Progenitor cell of endocrine pancreas (in vitro differentiated cells): ENCODE measurements at regions not wholly inside any gene's neighbourhood (a gene's known extent, or its start where the extent isn't known, plus 50 kb on each side); places are given as distances from the start of the nearest gene placed in this dataset.

Source experiments
- DNase-seq: peaks from one replicate; pipeline ENCODE4 v3.0.0; 2021; ENCODE audit warnings: low spot score; ENCODE audit not compliant: unreplicated experiment
- H3K27ac Mint-ChIP-seq: 2 replicates; pipeline ENCODE4 v1.8.0; 2021; ENCODE audit warnings: mild to moderate bottlenecking, moderate library complexity, mixed read lengths
- H3K27me3 Mint-ChIP-seq: 2 replicates; pipeline ENCODE4 v1.8.0; 2021; ENCODE audit warnings: mixed read lengths
- H3K36me3 Mint-ChIP-seq: 2 replicates; pipeline ENCODE4 v1.8.0; 2022; ENCODE audit warnings: mixed read lengths; ENCODE audit not compliant: insufficient read depth
- H3K4me1 Mint-ChIP-seq: 2 replicates; pipeline ENCODE4 v1.8.0; 2021; ENCODE audit warnings: low read depth, mixed read lengths
- H3K4me3 Mint-ChIP-seq: 2 replicates; pipeline ENCODE4 v1.8.0; 2021; ENCODE audit warnings: low read depth, mild to moderate bottlenecking, moderate library complexity, mixed read lengths
- H3K9me3 Mint-ChIP-seq: 2 replicates; pipeline ENCODE4 v1.8.0; 2021; ENCODE audit warnings: low read depth, mixed read lengths
- TF ChIP-seq, protein P1 (sequence below): fragments of 200-600 bp; sonication (generic); IDR thresholded peaks from one replicate; pipeline ENCODE4 v1.5.0; 2021; ENCODE audit warnings: antibody characterized with exemption, mild to moderate bottlenecking; ENCODE audit not compliant: unreplicated experiment

DNA sequence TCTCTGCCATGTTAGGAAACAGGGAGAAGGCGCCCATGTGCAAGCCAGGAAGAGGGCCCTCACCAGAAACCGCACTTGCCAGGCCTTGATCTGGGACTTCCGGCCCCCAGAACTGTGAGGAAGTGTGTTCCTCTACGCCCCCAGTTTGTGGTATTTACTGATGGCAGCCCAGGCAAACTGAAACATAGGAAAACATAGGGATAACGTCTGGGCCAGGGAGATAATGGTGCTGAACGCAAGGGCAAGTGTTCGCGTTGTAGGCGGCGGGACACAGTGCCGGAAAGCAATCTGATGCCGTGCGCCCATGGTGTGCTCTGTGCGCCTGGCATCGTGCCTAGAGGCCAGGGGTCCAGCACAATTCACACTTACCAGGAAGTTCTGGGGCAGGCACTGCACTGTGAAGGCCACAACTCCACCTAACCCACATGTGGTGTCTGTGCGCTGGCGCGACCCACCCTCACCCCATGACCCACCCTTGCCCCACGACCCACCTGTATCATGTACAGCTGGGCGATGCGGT lies 53.6 kb downstream of the ARL6IP4 start:
- H3K4me1 Mint-ChIP-seq = no peaks in the 10 kb centered on the region
- TF ChIP-seq, protein P1, sequence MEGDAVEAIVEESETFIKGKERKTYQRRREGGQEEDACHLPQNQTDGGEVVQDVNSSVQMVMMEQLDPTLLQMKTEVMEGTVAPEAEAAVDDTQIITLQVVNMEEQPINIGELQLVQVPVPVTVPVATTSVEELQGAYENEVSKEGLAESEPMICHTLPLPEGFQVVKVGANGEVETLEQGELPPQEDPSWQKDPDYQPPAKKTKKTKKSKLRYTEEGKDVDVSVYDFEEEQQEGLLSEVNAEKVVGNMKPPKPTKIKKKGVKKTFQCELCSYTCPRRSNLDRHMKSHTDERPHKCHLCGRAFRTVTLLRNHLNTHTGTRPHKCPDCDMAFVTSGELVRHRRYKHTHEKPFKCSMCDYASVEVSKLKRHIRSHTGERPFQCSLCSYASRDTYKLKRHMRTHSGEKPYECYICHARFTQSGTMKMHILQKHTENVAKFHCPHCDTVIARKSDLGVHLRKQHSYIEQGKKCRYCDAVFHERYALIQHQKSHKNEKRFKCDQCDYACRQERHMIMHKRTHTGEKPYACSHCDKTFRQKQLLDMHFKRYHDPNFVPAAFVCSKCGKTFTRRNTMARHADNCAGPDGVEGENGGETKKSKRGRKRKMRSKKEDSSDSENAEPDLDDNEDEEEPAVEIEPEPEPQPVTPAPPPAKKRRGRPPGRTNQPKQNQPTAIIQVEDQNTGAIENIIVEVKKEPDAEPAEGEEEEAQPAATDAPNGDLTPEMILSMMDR = no peak
- no peaks in the 10 kb centered on the region for H3K9me3 Mint-ChIP-seq
- H3K27me3 Mint-ChIP-seq = peaks cover 3% of the 10 kb centered on the region
- no peaks in the 10 kb centered on the region for H3K36me3 Mint-ChIP-seq
- no peak for DNase-seq
- H3K27ac Mint-ChIP-seq = no peak overlapping the region
- H3K4me3 Mint-ChIP-seq = no peak overlapping the region

DNA sequence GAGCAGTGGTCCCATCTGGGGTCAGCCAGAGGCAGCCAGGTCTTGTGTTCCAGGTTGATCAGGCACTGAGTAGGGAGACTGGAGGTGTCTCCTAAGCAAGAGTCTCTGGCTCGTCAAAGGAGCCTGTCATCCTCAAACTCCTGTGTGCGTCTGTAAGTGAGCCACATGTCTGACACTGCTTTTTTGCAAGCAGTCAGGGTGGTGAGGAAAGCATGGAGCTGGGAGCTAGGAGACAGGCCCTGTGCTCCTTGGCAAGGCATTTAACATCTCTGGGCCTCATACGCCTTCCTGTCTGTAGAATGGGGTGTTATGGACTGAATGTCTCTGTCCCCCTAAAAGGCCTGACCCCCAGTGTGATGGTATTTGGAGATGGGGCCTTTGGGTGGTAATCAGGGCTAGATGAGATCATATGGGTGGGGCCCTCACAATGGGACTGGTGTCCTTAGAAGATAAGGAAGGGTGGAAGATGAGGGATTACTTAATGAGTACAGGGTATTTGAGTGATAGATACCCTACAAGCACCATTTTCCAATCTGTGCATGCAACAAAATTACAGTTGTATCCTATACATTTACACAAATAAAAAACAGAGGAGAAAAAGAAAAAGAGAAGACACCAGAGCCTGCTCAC lies 53.0 kb downstream of the ARL6IP4 start:
- H3K4me1 Mint-ChIP-seq = no peaks in the 10 kb centered on the region
- H3K27me3 Mint-ChIP-seq = peaks cover 3% of the 10 kb centered on the region
- no peaks in the 10 kb centered on the region for H3K36me3 Mint-ChIP-seq
- DNase-seq = no peak
- TF ChIP-seq, protein P1 = no peak
- H3K9me3 Mint-ChIP-seq = no peaks in the 10 kb centered on the region
- no peak overlapping the region for H3K4me3 Mint-ChIP-seq
- H3K27ac Mint-ChIP-seq = no peak overlapping the region

DNA sequence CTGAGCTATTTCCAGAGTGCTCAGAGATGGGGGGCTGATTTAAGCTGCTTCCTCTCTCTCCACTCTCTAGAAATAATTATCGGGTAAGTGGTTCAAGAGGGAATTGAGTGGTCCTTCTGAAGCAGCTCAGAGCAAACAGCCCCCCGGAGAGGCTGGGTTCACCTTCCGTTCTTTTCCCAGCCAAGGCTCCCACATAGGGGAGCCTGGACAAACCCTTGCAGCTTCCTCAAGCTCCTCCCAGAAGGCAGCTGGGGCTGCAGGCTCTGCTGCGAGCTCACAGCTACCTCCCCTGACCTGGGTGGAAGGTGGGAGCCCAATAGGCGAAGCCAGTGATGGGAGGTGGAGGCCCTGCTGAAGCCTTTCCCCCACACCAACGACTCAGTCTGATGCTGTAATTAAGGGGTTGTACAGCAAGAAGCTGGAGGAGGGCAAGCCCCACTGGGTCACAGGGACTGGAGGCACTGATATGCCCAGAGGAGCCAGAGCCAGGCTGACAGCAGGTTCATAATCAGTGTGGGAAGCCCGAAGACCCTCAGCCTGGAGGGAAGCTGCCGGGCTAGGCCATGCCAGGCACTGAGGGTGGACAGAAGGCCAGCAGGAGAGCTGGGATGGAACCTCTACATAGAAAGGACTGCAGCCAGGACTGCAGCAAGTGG lies 52.4 kb downstream of the ARL6IP4 start:
- TF ChIP-seq, protein P1 = no peak
- no peaks in the 10 kb centered on the region for H3K4me1 Mint-ChIP-seq
- no peaks in the 10 kb centered on the region for H3K36me3 Mint-ChIP-seq
- H3K27ac Mint-ChIP-seq = no peak overlapping the region
- peaks cover 6% of the 10 kb centered on the region for H3K27me3 Mint-ChIP-seq
- DNase-seq = no peak
- no peaks in the 10 kb centered on the region for H3K9me3 Mint-ChIP-seq
- H3K4me3 Mint-ChIP-seq = no peak overlapping the region
